GM06990 (cell line): ENCODE measurements at regions not wholly inside any gene's neighbourhood (a gene's known extent, or its start where the extent isn't known, plus 50 kb on each side); places are given as distances from the start of the nearest gene placed in this dataset.
"Not testable (repeated sequence)": the region's sequence is repeated elsewhere in the genome, so short reads cannot be mapped to it uniquely, and the experiment has no call there.

Experiments
- DNase-seq: peaks from one replicate; pipeline ENCODE4 v3.0.0-alpha.2; 2011; ENCODE audit not compliant: insufficient read length; ENCODE audit errors: extremely low read depth
- H3K27me3 ChIP-seq: replicated peaks from 2 replicates; pipeline ENCODE4 v1.6.0; 2011; ENCODE audit warnings: low read length; ENCODE audit not compliant: control insufficient read depth, insufficient read depth
- H3K36me3 ChIP-seq: 2 replicates; pipeline ENCODE4 v1.5.1; 2011; ENCODE audit warnings: low read length; ENCODE audit not compliant: control insufficient read depth, insufficient read depth
- H3K4me3 ChIP-seq: replicated peaks from 2 replicates; pipeline ENCODE4 v1.5.1; 2011; ENCODE audit warnings: low read depth, mild to moderate bottlenecking, control low read depth, low read length
- CTCF ChIP-seq: IDR thresholded peaks from 2 replicates; pipeline ENCODE4 v1.5.1; 2011; ENCODE audit warnings: low read length, control low read depth, mild to moderate bottlenecking, inconsistent platforms; ENCODE audit not compliant: insufficient read depth, poor library complexity, severe bottlenecking

- Histone ChIP-seq H3K27me3 (no peaks in the 10 kb centered on the region), H3K36me3 (no peaks in the 10 kb centered on the region), H3K4me3 (no peak overlapping the region)
- no peak for TF ChIP-seq CTCF
- no peak for DNase-seq
These were observed 93.3 kb upstream of the ZNF98 start for GRCh38 chr19:22515435-22515834.

- Histone ChIP-seq H3K27me3 (no peaks in the 10 kb centered on the region), H3K36me3 (no peaks in the 10 kb centered on the region), H3K4me3 (no peak overlapping the region)
- DNase-seq: no peak
- TF ChIP-seq CTCF: no peak
These were observed 81.4 kb upstream of the ZNF98 start for GRCh38 chr19:22503524-22503923.

- no peaks in the 10 kb centered on the region for H3K27me3 ChIP-seq
- no peak for DNase-seq
- no peaks in the 10 kb centered on the region for H3K36me3 ChIP-seq
- no peak overlapping the region for H3K4me3 ChIP-seq
- no peak for TF ChIP-seq CTCF
These were observed 80.6 kb upstream of the ZNF98 start for GRCh38 chr19:22502766-22503165.

GRCh38 chr19:22498831-22499430, 76.8 kb upstream of the ZNF98 start:
- H3K27me3 ChIP-seq, H3K36me3 ChIP-seq, H3K4me3 ChIP-seq, DNase-seq: not testable (repeated sequence)

GRCh38 chr19:22491746-22492145, 69.6 kb upstream of the ZNF98 start:
- Histone ChIP-seq H3K4me3 (no peak overlapping the region), H3K27me3 (no peaks in the 10 kb centered on the region), H3K36me3 (no peaks in the 10 kb centered on the region)
- TF ChIP-seq CTCF: no peak
- DNase-seq: no peak

GRCh38 chr19:22483514-22483913, 61.4 kb upstream of the ZNF98 start:
- H3K36me3 ChIP-seq, DNase-seq, H3K27me3 ChIP-seq, H3K4me3 ChIP-seq: not testable (repeated sequence)

GRCh38 chr19:22472180-22472637, 50.1 kb upstream of the ZNF98 start:
- no peak for TF ChIP-seq CTCF
- Histone ChIP-seq H3K4me3 (no peak overlapping the region), H3K36me3 (no peaks in the 10 kb centered on the region), H3K27me3 (no peaks in the 10 kb centered on the region)
- DNase-seq: no peak
